Activated CD4-positive, alpha-beta memory T cell treated with anti-CD3 and anti-CD28 coated beads, Interleukin-2, amount 10 ng/mL, durations not matched to agents 7 days and 5 days (primary cell): ENCODE measurements at regions not wholly inside any gene's neighbourhood (a gene's known extent, or its start where the extent isn't known, plus 50 kb on each side); places are given as distances from the start of the nearest gene placed in this dataset.

Experiments used
- CTCF ChIA-PET: fragments of 350-600 bp; sonication (Branson Sonifier 250); formaldehyde crosslinking; loops from one replicate; lab custom pipeline; 2021; ENCODE audit warnings: antibody characterized with exemption, inconsistent platforms; lab: Charles Lee
- POLR2A ChIA-PET: fragments of 350-600 bp; sonication (Branson Sonifier 250); formaldehyde crosslinking; loops from one replicate; lab custom pipeline; 2021; ENCODE audit warnings: antibody characterized with exemption; lab: Charles Lee
- DNase-seq: peaks from one replicate; pipeline ENCODE4 v3.0.0-alpha.2; 2020
- H3K27ac Mint-ChIP-seq: one replicate; pipeline ENCODE4 v1.8.0; 2021; ENCODE audit warnings: mild to moderate bottlenecking, mixed read lengths
- H3K27me3 Mint-ChIP-seq: one replicate; pipeline ENCODE4 v1.8.0; 2021; ENCODE audit warnings: mixed read lengths
- H3K36me3 Mint-ChIP-seq: one replicate; pipeline ENCODE4 v1.8.0; 2021; ENCODE audit warnings: low read depth, mixed read lengths
- H3K4me1 Mint-ChIP-seq: one replicate; pipeline ENCODE4 v1.8.0; 2021; ENCODE audit warnings: mixed read lengths
- H3K4me3 Mint-ChIP-seq: one replicate; pipeline ENCODE4 v1.8.0; 2021; ENCODE audit warnings: mild to moderate bottlenecking, mixed read lengths
- H3K9me3 Mint-ChIP-seq: one replicate; pipeline ENCODE4 v1.8.0; 2021; ENCODE audit warnings: mixed read lengths

DNA sequence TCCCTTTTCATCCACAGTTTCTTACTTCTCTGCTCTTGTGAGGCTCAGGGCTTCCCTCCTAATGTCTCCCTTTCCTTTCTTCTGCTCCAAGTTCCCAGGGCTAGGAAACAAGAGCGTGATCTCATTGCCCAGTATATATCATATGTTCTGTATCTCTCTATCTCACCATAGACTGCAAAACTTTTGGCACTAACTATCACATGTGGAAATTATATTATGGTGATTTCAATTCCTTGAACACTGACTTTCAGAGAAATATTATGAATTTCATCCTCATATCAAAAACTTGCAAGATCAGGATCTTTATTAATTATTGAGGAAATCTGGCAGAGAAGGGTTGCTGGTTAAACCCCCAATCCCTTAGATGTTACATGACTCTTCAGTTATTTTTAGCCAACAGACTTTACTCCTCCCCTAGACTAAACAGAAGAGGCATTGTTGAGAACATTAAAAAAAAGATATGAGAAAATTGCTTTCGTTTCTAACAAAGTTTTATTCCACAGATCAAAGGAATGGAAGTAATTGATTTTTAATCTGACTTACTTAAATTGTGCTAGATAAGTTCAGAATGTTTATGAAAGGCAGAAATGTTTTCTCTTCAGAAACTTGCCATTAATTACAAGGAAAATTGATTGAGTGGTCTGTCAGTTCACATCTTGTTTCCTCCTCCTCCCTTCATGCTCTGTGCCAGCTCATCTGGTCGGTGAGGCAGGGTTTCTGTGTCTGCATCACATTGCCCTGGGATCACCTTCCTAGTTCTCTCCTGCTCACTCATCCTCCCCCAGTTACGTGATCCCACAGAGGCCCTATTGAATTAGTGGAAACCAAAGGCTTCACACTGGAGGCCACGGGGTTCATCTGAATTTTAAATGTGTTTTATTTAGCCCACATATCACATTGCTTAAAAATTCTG lies 378.5 kb downstream of the LMO7 start:
- Mint-ChIP-seq H3K4me1 (no peaks in the 10 kb centered on the region), H3K9me3 (no peaks in the 10 kb centered on the region), H3K27me3 (no peaks in the 10 kb centered on the region), H3K36me3 (no peaks in the 10 kb centered on the region), H3K4me3 (no peak overlapping the region), H3K27ac (no peak overlapping the region)
- DNase-seq: no peak
- ChIA-PET CTCF (no interaction called here), POLR2A (no interaction called here)

DNA sequence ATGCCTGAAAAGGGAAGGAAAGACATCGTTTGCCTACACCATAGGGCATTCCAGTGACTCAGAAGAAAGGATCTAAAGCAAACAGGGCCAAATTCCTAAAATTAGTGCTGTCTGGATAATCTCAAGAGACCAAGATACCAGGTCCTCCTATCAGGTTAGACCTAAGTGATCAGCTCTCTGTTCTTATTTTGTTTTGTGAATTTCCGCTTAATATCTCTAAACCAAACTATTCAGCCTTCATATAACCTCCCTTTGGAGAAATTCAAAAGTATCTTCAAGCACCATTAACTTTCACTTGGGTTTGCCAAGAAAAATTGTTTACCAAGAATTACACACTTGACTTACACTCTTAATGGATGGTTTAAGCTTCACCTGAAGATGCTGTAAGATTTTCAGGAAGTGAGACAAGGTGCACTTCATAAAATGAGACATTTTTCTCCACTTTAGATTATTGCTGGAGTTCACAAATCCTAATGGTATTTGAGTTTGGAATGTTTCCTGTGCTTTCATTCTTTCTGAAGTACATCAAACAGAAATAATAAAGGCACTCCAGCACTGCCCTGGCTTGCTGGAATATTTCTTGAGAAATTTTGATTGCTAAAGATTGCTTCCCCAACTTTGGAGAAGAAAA lies 376.1 kb downstream of the LMO7 start:
- DNase-seq: no peak
- H3K36me3 Mint-ChIP-seq: no peaks in the 10 kb centered on the region
- H3K9me3 Mint-ChIP-seq: no peaks in the 10 kb centered on the region
- POLR2A ChIA-PET: no interaction called here
- no peaks in the 10 kb centered on the region for H3K4me1 Mint-ChIP-seq
- H3K27me3 Mint-ChIP-seq: peaks cover 4% of the 10 kb centered on the region
- CTCF ChIA-PET: interaction anchor here (1.1 kb wide), 1 partner anchor 136 kb away, joined by 3 read pairs; no protein-coding TSS in a partner anchor
- no peak overlapping the region for H3K27ac Mint-ChIP-seq
- no peak overlapping the region for H3K4me3 Mint-ChIP-seq

DNA sequence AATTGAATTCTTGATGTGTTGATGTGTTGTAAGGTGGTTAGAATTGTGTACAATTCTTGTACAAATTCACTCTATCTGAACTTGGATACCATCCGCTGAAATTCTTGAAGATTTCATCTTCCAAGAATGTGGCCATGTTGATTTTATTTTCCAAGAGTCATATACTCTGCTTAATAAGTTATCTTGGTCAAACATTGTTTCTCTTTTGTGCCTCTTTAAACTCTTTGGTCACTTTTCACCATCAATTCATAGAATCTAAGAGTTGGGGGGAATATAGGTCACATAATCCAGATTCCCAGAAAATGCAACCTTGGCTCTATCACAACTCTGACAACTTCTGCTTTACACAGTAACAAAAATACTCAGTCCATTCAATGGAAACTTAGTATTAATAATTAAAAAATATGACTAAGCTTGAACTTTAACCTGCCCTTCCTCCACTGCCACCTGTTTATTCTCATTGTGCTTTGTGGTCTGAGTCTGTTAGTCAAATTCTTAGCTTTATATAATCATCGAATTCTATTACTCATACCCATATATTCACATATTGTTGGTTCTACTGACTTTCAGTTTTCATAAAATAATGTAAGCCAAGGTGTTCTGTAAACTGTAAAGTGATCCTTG lies 373.2 kb downstream of the LMO7 start:
- peaks cover 4% of the 10 kb centered on the region for H3K27me3 Mint-ChIP-seq
- H3K4me3 Mint-ChIP-seq: no peak overlapping the region
- H3K4me1 Mint-ChIP-seq: no peaks in the 10 kb centered on the region
- no peak for DNase-seq
- POLR2A ChIA-PET: no interaction called here
- no peaks in the 10 kb centered on the region for H3K36me3 Mint-ChIP-seq
- CTCF ChIA-PET: interaction anchor here (1.5 kb wide), 1 partner anchor 8 kb away, joined by 4 read pairs; no protein-coding TSS in a partner anchor
- H3K27ac Mint-ChIP-seq: no peak overlapping the region
- no peaks in the 10 kb centered on the region for H3K9me3 Mint-ChIP-seq

DNA sequence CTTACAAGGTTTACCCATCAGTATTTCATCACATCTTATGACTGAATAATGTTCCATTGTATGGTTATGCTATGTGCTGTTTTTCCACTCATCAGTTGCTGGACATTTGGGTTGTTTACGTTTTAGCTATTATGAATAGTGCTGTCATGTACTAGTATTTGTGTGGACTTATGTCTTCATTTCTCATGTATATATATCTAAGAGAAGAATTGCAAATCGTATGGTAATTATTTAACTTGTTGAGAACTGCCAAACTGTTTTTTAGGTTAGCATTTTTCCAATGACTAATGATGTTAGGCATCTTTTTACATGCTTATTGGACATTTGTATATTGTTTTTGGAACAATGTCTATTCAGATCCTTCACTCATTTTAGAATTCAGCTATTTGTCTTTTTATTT lies 368.3 kb downstream of the LMO7 start:
- H3K4me1 Mint-ChIP-seq: no peaks in the 10 kb centered on the region
- H3K27ac Mint-ChIP-seq: no peak overlapping the region
- ChIA-PET POLR2A (no interaction called here), CTCF (no interaction called here)
- H3K36me3 Mint-ChIP-seq: no peaks in the 10 kb centered on the region
- DNase-seq: no peak
- H3K9me3 Mint-ChIP-seq: no peaks in the 10 kb centered on the region
- H3K4me3 Mint-ChIP-seq: no peak overlapping the region
- H3K27me3 Mint-ChIP-seq: peaks cover 4% of the 10 kb centered on the region

DNA sequence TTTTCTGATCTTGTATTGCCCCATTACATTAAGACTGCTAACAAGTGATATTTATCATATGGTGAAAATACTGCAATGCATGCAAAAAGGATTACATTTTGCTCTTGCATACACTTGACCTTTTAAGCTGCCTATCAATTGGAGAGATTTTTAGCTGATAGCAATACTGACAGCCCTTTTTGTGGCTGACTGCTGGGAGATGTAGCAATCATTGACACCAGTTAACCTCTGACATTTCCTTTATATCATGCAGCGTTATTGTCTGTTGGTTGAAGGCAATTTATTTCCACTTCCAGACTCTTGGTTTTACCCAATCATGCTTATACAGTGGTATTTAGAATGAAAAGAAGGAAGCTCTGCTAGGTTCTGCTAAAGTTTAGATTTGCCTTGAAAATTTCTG lies 364.0 kb downstream of the LMO7 start:
- DNase-seq: no peak
- Mint-ChIP-seq H3K4me1 (no peaks in the 10 kb centered on the region), H3K9me3 (no peaks in the 10 kb centered on the region), H3K27ac (no peak overlapping the region), H3K27me3 (no peaks in the 10 kb centered on the region), H3K36me3 (no peaks in the 10 kb centered on the region), H3K4me3 (no peak overlapping the region)
- ChIA-PET POLR2A (no interaction called here), CTCF (no interaction called here)

DNA sequence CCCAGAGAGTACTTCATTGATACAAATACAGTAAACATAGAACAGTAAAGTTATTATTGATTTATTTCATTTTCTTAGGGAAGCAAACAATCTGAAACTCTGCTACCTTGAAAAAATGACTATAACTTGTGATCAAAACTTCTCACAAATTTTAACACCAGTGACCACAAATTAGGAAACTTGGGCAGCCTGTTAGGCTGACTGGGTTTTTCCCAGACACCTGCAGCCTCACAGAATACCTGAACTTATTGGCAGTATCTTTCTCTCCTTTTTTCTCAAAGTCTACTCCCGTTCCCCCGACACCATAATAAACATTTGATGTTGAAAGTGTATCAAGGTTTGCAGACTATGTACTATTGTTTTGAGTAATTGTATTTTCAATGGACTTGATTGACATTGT lies 360.5 kb downstream of the LMO7 start:
- no peak for DNase-seq
- Mint-ChIP-seq H3K4me3 (no peak overlapping the region), H3K4me1 (no peaks in the 10 kb centered on the region), H3K36me3 (no peaks in the 10 kb centered on the region), H3K27ac (no peak overlapping the region), H3K9me3 (no peaks in the 10 kb centered on the region), H3K27me3 (no peaks in the 10 kb centered on the region)
- ChIA-PET POLR2A (no interaction called here), CTCF (no interaction called here)

DNA sequence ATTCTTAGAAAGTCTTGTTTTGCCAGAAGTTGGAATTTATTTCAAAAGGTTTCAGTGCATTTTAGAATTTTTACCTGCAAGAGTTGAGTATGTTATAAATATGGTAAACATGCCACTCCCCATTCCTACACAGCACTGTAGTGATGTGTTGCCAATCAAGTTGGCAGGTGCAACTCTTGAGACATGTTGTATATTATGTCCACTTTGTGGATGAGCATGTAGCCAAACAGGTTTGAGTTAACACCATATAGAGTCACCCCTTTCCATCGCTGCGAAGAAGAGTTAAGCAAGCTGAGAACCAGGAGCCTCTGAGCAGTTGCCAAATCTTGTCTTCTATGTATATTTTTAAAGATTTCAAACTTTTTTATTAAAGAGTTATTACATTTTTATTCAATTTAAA lies 359.8 kb downstream of the LMO7 start:
- POLR2A ChIA-PET: no interaction called here
- no peak overlapping the region for H3K4me3 Mint-ChIP-seq

DNA sequence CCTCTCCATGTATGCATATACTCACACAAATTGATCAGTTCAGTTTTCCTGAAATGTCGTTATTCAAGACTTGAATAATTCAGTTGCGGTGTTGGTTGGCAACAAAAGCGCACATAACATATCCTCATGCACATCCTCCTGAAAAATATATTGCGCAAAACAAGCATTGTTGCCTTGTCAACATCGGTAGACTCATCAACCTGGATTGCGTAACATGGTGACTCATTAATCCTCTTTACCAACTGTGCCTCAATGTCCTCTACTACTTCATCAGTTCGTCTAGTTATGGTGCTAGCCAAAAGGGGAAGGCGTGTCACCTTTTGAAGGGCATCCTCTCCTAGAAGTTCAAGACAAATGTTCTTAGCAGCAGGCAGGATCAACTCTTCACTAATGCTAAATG lies 357.7 kb downstream of the LMO7 start:
- POLR2A ChIA-PET: no interaction called here
- Mint-ChIP-seq H3K27ac (no peak overlapping the region), H3K4me1 (no peaks in the 10 kb centered on the region), H3K4me3 (no peak overlapping the region), H3K36me3 (no peaks in the 10 kb centered on the region), H3K9me3 (no peaks in the 10 kb centered on the region), H3K27me3 (no peaks in the 10 kb centered on the region)
- CTCF ChIA-PET: no interaction called here
- DNase-seq: no peak

More for the DNA sequence above, 359.8 kb downstream of the LMO7 start:
- Mint-ChIP-seq H3K4me1 (no peaks in the 10 kb centered on the region), H3K27ac (no peak overlapping the region), H3K36me3 (no peaks in the 10 kb centered on the region), H3K9me3 (no peaks in the 10 kb centered on the region), H3K27me3 (no peaks in the 10 kb centered on the region)
- no peak for DNase-seq
- CTCF ChIA-PET: no interaction called here

DNA sequence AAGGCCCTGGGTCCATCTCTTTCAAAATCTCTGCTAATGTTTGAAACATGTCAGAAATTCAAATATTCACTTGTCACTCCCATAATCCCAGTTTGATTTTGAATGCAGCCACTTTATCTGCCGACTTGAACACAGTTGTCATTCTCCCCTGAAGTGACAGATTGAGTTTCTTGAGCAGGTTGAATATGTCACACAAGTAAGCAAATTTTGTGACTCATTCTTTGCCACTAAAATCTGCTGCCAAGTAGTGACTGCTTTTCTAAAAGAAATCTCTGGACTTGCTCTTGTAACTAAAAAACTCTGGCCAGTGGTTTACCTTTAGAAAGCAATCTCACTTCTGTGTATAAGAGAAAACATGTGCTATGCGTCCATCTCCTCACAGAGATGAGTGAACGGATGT lies 357.1 kb downstream of the LMO7 start:
- POLR2A ChIA-PET: no interaction called here
- no peak for DNase-seq
- CTCF ChIA-PET: no interaction called here
- no peaks in the 10 kb centered on the region for H3K9me3 Mint-ChIP-seq
- no peak overlapping the region for H3K4me3 Mint-ChIP-seq
- no peaks in the 10 kb centered on the region for H3K27me3 Mint-ChIP-seq
- H3K4me1 Mint-ChIP-seq: no peaks in the 10 kb centered on the region
- no peaks in the 10 kb centered on the region for H3K36me3 Mint-ChIP-seq
- H3K27ac Mint-ChIP-seq: no peak overlapping the region

DNA sequence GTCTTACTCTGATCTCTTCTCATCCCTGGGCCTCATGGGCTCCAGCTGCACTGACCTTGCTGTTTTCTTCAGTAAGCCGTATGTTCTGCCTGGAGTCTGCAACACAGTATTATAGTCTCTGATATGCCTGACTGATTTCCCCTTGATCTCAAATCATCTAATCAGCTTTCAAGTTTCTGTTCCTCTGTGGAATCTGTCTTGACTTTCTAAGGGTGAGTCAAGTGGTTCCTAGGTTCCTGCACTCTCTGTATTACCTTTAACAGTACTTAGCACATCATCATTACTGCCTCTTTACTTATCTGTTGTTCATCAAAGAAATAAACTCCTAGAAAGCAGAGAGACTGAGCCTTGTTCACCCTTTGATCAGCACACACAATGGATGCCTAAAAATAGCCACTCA lies 350.7 kb downstream of the LMO7 start:
- POLR2A ChIA-PET: no interaction called here

DNA sequence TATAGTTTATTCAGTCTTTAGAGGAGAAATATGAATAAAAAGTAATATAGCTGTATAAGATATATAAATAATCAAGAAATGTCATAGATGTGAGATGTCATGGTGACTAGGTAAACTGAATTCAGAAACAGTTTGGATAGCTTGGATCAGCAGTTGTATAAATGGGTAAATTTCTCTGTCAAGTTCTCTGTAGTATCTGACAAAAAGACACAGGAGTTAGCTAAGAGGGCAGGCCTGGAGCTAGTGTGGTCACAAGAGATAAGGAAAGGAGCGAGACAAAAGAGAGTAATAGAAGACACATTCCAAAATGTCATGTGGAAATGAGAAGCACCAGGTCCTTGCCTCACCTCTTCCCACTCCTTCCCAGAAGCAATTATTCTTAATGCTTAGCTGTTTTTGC lies 349.0 kb downstream of the LMO7 start:
- Mint-ChIP-seq H3K27ac (no peak overlapping the region), H3K9me3 (no peaks in the 10 kb centered on the region), H3K27me3 (peaks cover 2% of the 10 kb centered on the region), H3K4me3 (no peak overlapping the region), H3K36me3 (no peaks in the 10 kb centered on the region), H3K4me1 (no peaks in the 10 kb centered on the region)
- CTCF ChIA-PET: no interaction called here
- POLR2A ChIA-PET: no interaction called here
- no peak for DNase-seq

More for the DNA sequence above, 350.7 kb downstream of the LMO7 start:
- H3K4me1 Mint-ChIP-seq: no peaks in the 10 kb centered on the region
- CTCF ChIA-PET: no interaction called here
- H3K27me3 Mint-ChIP-seq: peaks cover 2% of the 10 kb centered on the region
- no peak overlapping the region for H3K27ac Mint-ChIP-seq
- H3K4me3 Mint-ChIP-seq: no peak overlapping the region
- no peaks in the 10 kb centered on the region for H3K36me3 Mint-ChIP-seq
- DNase-seq: no peak
- H3K9me3 Mint-ChIP-seq: no peaks in the 10 kb centered on the region

DNA sequence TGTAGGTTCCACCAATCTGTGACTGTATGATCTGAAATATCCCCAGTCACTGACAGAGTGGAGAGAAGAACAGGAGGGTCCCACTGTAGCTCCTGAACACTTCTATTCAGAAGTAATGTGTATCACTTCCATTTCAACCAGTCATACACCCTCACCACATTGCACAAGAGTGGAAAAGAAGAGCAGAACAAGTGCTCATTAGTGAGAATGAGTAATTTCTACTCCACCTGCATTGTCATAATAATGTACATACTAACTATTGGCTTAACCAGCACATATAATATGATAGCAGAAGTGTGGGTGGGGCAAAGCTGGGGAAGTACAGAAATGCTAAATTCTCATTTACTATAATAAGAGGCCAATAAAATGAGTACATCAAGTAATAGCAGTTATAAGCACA lies 342.7 kb downstream of the LMO7 start:
- Mint-ChIP-seq H3K36me3 (no peaks in the 10 kb centered on the region), H3K27ac (no peak overlapping the region), H3K27me3 (no peaks in the 10 kb centered on the region), H3K9me3 (no peaks in the 10 kb centered on the region), H3K4me3 (no peak overlapping the region), H3K4me1 (no peaks in the 10 kb centered on the region)
- POLR2A ChIA-PET: no interaction called here
- CTCF ChIA-PET: no interaction called here
- no peak for DNase-seq

DNA sequence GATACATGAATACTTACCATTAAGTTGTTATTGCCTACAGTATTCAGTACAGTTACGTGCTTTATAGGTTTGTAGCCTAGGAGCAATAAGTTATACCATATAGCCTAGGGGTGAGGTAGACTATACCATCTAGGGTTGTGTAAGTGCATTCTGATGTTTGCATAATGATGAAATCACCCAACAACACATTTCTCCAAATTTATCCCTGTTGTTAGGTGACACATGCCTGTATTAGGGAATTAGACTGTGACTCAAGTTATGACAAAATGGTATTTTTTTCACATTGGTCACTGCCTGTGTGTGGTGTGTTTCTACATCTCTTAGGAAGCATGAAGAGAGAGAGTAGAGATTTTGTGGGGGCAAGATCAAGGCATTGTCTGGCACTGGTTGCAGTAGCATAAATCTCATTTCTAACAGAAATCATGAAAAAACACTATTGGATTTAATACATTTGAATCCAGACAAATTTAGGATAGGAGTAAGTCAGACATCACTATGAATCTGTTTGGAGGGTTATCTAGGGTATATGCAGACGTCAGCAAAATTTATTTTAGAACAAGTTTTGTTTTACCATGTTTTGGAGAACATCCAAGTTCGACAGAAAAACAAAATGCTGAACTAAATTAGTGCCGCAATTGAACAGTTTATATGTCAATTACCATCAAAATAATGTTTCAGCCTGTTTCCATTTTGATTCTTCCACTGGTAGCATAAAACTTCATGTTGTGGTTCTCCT lies 332.1 kb downstream of the LMO7 start:
- Mint-ChIP-seq H3K36me3 (no peaks in the 10 kb centered on the region), H3K4me1 (no peaks in the 10 kb centered on the region), H3K9me3 (no peaks in the 10 kb centered on the region)

More for the DNA sequence above, 332.1 kb downstream of the LMO7 start:
- POLR2A ChIA-PET: no interaction called here
- no peak overlapping the region for H3K27ac Mint-ChIP-seq
- peaks cover 3% of the 10 kb centered on the region for H3K27me3 Mint-ChIP-seq
- H3K4me3 Mint-ChIP-seq: no peak overlapping the region
- CTCF ChIA-PET: no interaction called here
- DNase-seq: no peak
